ENCODE measurements at regions not wholly inside any gene's neighbourhood (a gene's known extent, or its start where the extent isn't known, plus 50 kb on each side); places are given as distances from the start of the nearest gene placed in this dataset.

GRCh38 chr13:30560212-30560611 lies 57.5 kb upstream of the USPL1 start:
- Mint-ChIP-seq H3K4me3 (ENCODE audit: unreplicated experiment) (no peak overlapping the region), H3K27me3 (ENCODE audit: low read depth) (no peaks in the 10 kb centered on the region), H3K9me3 (ENCODE audit: low read depth) (no peaks in the 10 kb centered on the region), H3K27ac (ENCODE audit: unreplicated experiment) (no peak overlapping the region), H3K36me3 (ENCODE audit: low read depth) (no peaks in the 10 kb centered on the region), H3K4me1 (ENCODE audit: low read depth) (peaks cover 3% of the 10 kb centered on the region)
- no peak for DNase-seq (ENCODE audit: low spot score)
- TF ChIP-seq CTCF (IDR thresholded peaks at IDR 0.05) = no peak

- H3K4me1 Mint-ChIP-seq (ENCODE audit: low read depth) = peaks cover 3% of the 10 kb centered on the region
- TF ChIP-seq CTCF (IDR thresholded peaks at IDR 0.05) = no peak
- DNase-seq (ENCODE audit: low spot score) = no peak
- H3K4me3 Mint-ChIP-seq (ENCODE audit: unreplicated experiment) = no peak overlapping the region
- no peaks in the 10 kb centered on the region for H3K27me3 Mint-ChIP-seq (ENCODE audit: low read depth)
- H3K27ac Mint-ChIP-seq (ENCODE audit: unreplicated experiment) = no peak overlapping the region
- H3K36me3 Mint-ChIP-seq (ENCODE audit: low read depth) = no peaks in the 10 kb centered on the region
- H3K9me3 Mint-ChIP-seq (ENCODE audit: low read depth) = no peaks in the 10 kb centered on the region
Observed at GRCh38 chr13:30561511-30561910, 56.2 kb upstream of the USPL1 start.

GRCh38 chr13:30564489-30564888 lies 53.2 kb upstream of the USPL1 start:
- DNase-seq (ENCODE audit: low spot score) = no peak
- Mint-ChIP-seq H3K27ac (ENCODE audit: unreplicated experiment) (no peak overlapping the region), H3K4me3 (ENCODE audit: unreplicated experiment) (no peak overlapping the region), H3K9me3 (ENCODE audit: low read depth) (no peaks in the 10 kb centered on the region), H3K27me3 (ENCODE audit: low read depth) (no peaks in the 10 kb centered on the region), H3K4me1 (ENCODE audit: low read depth) (peaks cover 3% of the 10 kb centered on the region), H3K36me3 (ENCODE audit: low read depth) (no peaks in the 10 kb centered on the region)
- TF ChIP-seq CTCF (IDR thresholded peaks at IDR 0.05) = no peak

GRCh38 chr13:30565658-30566057 lies 52.1 kb upstream of the USPL1 start:
- Mint-ChIP-seq H3K4me3 (ENCODE audit: unreplicated experiment) (no peak overlapping the region), H3K4me1 (ENCODE audit: low read depth) (peaks cover 15% of the 10 kb centered on the region), H3K36me3 (ENCODE audit: low read depth) (no peaks in the 10 kb centered on the region), H3K27ac (ENCODE audit: unreplicated experiment) (no peak overlapping the region), H3K27me3 (ENCODE audit: low read depth) (no peaks in the 10 kb centered on the region), H3K9me3 (ENCODE audit: low read depth) (no peaks in the 10 kb centered on the region)
- no peak for TF ChIP-seq CTCF (IDR thresholded peaks at IDR 0.05)
- no peak for DNase-seq (ENCODE audit: low spot score)

GRCh38 chr13:30567072-30567471 lies 50.6 kb upstream of the USPL1 start:
- Mint-ChIP-seq H3K9me3 (ENCODE audit: low read depth) (no peaks in the 10 kb centered on the region), H3K4me3 (ENCODE audit: unreplicated experiment) (no peak overlapping the region), H3K36me3 (ENCODE audit: low read depth) (no peaks in the 10 kb centered on the region), H3K27me3 (ENCODE audit: low read depth) (no peaks in the 10 kb centered on the region), H3K4me1 (ENCODE audit: low read depth) (peaks cover 18% of the 10 kb centered on the region), H3K27ac (ENCODE audit: unreplicated experiment) (no peak overlapping the region)
- TF ChIP-seq CTCF (IDR thresholded peaks at IDR 0.05) = no peak
- DNase-seq (ENCODE audit: low spot score) = no peak
